HG02642 (cell line): ENCODE measurements at regions not wholly inside any gene's neighbourhood (a gene's known extent, or its start where the extent isn't known, plus 50 kb on each side); places are given as distances from the start of the nearest gene placed in this dataset.

Experiments
- ATAC-seq: cut with Tn5 transposase; IDR thresholded peaks from one replicate; pipeline ENCODE4 v1.9.1; 2021; ENCODE audit warnings: mild to moderate bottlenecking; ENCODE audit not compliant: unreplicated experiment, poor library complexity

- no peak for ATAC-seq
Measured at GRCh38 chr3:71881041-71881440, 96.1 kb upstream of the PROK2 start.

DNA sequence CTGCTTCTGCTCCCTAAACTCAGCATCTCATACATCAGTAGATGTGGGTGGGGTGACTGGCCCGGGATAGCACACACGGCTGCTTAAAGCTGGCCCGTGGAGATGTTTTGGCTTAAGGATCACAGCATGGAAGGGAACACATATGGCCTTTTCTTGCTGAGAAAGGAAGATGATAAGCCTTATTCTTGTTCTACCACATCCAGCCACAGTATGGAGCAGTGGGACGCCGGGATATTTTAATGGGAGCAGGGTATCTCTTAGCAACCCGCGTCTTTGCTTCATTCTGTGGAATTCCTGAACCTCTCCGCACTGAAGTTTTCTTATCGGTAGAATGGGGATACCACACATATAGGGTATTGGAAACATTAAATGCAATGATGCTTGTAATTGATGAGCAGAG is 94.1 kb upstream of the PROK2 start:
- no peak for ATAC-seq

DNA sequence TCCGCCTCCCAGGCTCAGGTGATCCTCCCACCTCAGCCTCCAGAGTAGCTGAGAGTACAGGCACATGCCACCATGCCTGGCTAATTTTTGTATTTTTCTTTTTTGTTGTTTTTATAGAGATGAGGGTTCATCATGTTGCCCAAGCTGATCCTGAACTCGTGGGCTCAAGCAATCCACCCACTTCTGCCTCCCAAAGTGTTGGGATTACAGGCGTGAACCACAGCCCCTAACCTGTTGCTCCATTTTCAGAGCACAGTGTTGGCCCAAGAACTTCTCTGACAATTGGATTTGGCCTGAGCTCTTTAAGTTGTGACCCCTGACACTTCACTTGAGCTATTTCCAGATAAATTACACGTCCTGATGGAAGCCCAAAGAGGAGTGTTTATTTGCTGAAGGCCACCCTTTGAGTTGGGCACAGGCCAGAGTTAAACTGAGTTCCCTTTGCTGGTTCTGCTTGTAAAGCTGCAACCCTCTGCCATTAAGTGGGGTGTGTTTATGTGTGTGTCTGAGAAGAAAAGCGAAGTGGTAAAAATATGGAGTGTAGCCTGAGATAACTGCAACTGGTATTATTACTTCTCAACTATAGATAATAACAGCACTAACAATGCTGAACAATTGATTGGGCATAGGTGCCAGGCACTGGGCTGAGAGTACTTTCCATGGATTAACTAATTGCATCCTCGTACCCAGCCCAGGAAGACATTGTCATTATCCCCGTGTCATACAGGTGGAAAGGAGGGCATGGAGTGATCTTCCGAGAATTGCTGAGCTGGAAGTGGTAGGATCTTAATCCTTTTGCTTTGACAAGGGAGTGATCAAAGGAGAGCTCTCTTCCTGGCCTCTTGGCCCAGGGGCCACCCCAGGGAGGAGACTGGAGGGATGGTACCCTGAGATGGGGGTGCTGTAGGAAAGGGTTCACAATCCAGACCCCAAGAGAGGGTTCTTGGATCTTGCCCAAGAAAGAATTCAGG is 91.5 kb upstream of the PROK2 start:
- ATAC-seq, result no peak

GRCh38 chr3:71875461-71875947 is 90.6 kb upstream of the PROK2 start:
- ATAC-seq, result peak; percentile 95

GRCh38 chr3:71874618-71875017 is 89.7 kb upstream of the PROK2 start:
- peak; percentile 14 for ATAC-seq

DNA sequence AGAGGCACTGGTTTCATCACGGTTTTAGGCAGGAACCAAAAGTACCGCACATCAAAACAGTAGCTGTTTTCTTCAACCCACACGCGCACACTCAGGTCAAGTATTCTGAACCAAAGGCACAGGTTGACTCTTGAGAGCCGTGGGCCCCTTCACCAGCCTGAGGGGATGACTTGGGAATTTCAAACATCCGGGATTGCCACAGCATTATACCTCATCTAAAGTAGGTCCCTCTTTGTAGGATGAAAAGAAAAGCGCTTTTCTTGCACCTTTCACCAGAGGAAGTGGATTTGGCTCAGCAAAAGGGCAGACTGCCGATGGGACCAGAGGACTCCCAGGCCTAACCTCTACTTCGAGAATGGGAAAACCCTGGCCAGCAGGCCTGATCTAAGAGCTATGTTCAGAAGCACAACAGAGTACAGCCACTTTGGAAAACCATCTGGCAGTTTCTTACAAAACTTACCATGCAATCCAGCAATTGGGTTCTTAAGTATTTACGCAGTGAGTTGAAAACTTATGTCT is 88.2 kb upstream of the PROK2 start:
- ATAC-seq, result no peak

- no peak for ATAC-seq
Measured at GRCh38 chr3:71872256-71872655, 87.3 kb upstream of the PROK2 start.

DNA sequence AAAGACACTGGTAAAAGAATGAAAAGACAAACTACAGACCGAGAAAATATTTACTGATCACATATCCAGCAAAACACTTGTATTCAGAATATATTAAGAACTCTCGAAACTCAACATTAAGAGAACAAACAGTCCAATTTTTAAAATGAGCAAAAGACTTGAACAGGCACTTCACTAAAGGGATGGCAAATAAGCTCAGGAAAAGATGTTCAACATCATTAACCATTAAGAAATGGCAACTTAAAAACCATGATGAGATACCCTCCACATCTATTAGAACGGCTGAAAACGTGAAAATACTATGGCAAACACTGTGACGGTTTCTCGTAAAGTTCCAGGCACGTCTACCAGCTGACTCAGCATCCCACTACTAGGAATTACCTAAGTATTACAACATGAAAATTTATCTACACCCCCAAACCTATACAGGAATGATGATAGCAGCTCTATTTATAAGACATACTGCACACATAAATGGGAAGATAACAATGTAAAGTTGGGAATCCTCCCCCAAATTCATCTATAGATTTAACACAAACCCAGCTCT is 86.1 kb upstream of the PROK2 start:
- no peak for ATAC-seq

DNA sequence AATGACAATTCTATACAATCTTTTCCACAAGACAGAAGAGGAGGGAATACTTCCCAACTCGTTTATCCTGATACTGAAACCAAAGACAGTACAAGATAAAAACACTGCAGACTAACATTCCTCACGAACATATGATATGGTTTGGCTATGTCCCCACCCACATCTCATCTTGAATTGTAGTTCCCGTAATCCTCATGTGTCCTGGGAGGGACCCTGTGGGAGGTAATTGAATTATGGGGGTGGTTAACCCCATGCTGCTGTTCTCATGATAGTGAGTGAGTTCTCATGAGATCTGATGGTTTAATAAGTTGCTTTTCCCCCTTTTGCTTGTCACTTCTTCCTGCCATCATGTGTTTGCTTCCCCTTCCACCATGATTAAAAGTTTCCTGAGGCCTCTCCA is 83.9 kb upstream of the PROK2 start:
- no peak for ATAC-seq

DNA sequence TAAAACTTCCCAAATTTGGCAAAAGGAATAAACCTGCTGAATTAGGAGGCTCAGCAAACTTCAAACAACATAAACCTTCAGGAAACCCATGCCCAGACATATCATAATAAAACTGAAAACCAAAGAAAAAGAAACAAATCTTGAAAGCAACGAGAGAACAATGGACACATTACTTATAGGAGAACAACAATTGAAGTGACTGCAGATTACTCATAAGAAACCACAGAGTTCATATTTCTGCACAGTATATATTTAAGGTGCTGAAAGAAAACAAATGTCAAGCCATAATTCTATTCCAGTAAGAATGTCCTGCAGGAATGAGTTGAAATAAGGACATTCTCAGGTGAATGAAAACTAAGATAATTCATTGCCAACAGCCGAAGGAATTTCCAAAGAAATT is 80.8 kb upstream of the PROK2 start:
- ATAC-seq, result no peak

DNA sequence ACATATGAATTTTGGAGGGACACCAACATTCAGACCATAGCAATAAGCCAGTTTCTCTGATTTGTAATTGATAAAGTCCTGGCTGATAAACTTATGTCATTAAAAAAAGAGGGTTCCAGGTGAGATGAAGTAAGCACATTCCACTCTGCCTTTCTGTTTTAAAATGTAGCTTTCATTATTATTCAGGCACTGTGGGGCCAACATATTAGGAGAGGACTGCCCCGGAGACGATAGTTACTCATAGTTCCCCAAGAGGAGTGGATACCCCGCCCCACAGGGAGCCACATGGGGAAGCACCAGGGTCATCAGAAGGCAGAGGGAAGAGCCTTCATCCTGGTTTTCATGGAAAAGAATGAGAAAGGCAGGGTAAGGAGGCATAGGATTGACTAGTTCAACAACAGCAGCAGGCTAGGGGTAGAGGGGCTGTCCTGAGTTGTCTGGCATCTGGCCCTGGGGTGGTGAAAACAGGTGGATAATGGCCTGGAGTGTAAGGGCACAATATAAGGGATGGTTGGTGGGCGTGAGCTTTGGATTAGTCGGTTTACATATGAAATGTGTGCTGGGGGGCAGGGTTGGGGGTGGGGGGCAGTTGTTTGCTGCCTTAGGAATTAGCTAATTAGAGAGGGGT is 78.7 kb upstream of the PROK2 start:
- no peak for ATAC-seq

DNA sequence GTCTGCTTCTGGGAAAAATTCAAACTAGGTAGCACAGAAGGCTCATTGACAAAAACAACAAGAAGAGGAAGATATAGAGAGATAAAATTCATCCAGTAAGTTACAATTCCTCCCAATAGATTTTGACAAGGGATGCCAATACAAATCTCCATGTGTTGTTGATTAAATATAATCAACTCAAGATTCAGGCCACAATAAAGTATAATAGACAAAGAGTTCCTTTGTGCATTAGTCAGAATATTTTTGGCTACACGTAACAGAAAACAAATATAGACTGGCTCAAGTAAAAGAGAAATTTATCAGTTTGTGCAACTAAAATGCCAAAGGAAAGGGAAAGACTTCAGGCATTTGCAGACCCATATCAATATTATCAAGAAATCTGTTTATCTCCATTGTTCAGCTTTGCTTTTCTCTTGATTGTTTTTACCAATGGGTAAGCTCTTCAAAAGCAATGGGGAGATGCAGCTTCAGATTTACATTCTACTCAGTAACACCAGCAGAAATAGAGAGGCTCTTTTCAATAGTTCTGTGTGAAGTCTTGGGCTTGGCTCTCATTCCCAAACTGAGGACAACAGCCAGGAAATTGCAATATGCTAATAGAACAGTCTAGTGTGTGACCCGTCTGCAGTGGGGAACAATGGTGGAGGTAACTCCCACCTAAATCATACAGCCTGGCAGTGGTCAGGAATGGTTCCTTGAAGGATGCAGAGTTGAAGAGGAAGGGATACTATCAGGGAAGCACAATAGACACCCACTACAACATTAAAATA is 77.6 kb upstream of the PROK2 start:
- no peak for ATAC-seq

DNA sequence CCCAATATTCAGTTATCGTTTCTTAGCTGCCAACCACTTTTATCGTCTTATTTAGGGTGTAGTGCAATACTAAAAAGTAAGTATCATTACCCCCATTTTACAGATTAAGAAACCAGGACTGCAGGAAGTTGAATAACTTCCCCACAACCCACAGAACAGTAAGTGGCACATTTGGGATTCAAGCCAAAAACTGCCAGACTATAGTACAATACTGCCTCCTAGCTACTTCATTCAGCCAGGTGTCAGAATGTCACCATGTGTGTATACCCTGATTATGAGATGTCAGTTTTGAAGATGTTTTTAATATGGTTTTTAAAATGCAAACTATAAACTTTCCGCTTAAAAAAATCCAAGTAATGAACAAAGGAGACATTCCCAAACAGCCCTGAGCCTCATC is 74.2 kb upstream of the PROK2 start:
- no peak for ATAC-seq

DNA sequence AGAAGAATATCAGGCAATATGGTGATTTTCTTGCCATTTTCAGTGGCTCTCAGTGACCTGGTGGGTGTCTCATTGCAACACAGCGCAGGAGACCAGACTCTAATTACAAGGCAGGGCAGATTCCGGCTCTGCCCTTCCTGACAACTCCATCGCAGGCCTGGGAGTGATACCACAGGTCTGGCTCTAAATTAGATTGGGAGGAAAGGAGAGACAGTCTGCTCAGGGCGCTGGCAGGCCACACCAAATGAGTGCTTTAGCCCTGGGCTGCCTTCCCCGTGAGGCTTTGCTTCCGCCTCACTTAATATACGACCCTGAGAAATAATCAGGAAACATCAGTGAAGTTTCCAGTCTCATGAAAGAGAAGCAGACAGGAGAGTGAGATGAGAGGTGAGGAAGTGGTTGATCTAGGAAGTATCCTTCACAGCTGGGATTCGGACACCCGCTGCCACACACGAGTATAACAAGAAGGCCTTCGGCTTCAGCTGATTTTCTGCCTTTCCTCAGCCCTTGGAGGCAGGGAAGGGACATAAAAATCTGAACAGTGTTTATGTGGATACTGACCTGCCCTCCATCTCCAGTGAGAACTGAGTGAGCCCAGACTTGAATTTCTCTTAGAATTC is 73.7 kb upstream of the PROK2 start:
- no peak for ATAC-seq

DNA sequence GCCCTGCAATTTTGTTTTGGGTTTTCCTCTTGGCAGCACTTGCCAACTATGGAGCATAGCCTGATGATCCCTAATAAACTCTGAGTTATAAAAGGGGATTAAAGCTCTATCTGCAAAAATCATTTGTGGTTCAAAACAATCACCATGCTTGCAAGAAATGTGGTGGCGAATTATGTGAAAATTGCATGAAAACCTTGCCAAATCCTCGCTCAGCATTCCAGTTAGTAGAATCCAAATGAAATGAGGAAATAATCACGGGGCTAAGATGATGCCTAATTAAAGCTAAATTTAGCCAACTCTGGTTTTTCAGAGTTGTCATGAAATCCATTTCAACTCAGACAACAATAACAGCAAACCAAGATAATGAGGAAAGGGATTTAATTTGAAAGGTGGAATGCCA is 73.0 kb upstream of the PROK2 start:
- no peak for ATAC-seq

- no peak for ATAC-seq
Measured at GRCh38 chr3:71854706-71855105, 69.8 kb upstream of the PROK2 start.

- no peak for ATAC-seq
Measured at GRCh38 chr3:71854096-71854495, 69.1 kb upstream of the PROK2 start.

GRCh38 chr3:71851878-71852277 is 66.9 kb upstream of the PROK2 start:
- no peak for ATAC-seq

DNA sequence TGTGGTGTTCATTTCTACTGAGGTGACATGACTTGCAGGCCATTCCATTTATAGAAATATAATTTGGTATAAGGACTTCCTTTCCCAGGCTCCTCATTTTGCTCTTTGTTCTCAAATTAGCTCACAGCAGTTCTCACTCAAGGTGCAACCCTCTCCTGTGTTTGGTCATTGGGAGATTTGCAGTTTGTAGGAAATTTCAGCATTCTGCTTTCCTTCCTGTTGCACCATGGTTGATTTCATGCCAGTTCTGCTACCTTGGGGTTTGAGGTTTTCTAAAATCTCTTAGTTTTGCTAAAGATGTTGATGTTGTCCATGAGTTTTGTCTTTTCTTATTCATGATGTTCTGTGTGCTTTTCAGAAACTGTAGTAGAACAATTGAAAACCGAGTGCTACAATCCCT is 65.7 kb upstream of the PROK2 start:
- ATAC-seq, result no peak

DNA sequence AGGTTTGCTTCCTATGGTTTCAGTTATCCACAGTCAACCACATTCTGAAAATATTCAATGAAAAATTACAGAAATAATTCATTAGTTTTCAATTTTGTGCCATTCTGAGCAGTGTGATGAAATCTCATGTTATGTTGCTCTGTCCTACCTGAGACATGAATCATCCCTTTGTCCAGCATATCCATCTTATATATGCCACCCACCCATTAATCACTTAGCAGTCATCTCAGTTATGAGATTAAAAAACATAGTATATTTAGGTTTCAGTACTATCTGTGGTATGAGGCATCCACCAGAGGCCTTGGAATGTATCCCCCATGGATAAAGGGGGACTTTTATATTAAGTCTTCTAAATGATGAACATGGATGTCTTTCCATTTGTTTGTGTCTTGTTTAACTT is 64.7 kb upstream of the PROK2 start:
- ATAC-seq, result no peak
